GM19372 (cell line): ENCODE measurements at regions not wholly inside any gene's neighbourhood (a gene's known extent, or its start where the extent isn't known, plus 50 kb on each side); places are given as distances from the start of the nearest gene placed in this dataset.
"Not testable (repeated sequence)": the region's sequence is repeated elsewhere in the genome, so short reads cannot be mapped to it uniquely, and the experiment has no call there.

Experiments
- ATAC-seq: cut with Tn5 transposase; IDR thresholded peaks from one replicate; pipeline ENCODE4 v1.9.1; 2021; ENCODE audit warnings: mild to moderate bottlenecking, low read depth, moderate library complexity; ENCODE audit not compliant: unreplicated experiment

- no peak for ATAC-seq
Observed at GRCh38 chr13:56501750-56502149, 639.0 kb upstream of the PRR20A start.

GRCh38 chr13:56510836-56511235 lies 629.9 kb upstream of the PRR20A start:
- no peak for ATAC-seq

GRCh38 chr13:56512336-56512735 lies 628.4 kb upstream of the PRR20A start:
- not testable (repeated sequence) for ATAC-seq

- ATAC-seq, result no peak
Observed at GRCh38 chr13:56515441-56515840, 625.3 kb upstream of the PRR20A start.

GRCh38 chr13:56528040-56528790 lies 612.5 kb upstream of the PRR20A start:
- ATAC-seq, result no peak

- ATAC-seq, result no peak
Observed at GRCh38 chr13:56530096-56530495, 610.6 kb upstream of the PRR20A start.

GRCh38 chr13:56547921-56548320 lies 592.8 kb upstream of the PRR20A start:
- not testable (repeated sequence) for ATAC-seq

- no peak for ATAC-seq
Observed at GRCh38 chr13:56558698-56559320, 581.9 kb upstream of the PRR20A start.

- no peak for ATAC-seq
Observed at GRCh38 chr13:56561327-56561726, 579.4 kb upstream of the PRR20A start.

GRCh38 chr13:56563663-56564062 lies 577.1 kb upstream of the PRR20A start:
- ATAC-seq, result no peak

GRCh38 chr13:56586976-56587375 lies 553.7 kb upstream of the PRR20A start:
- ATAC-seq, result no peak

GRCh38 chr13:56615572-56615971 lies 525.1 kb upstream of the PRR20A start:
- no peak for ATAC-seq

GRCh38 chr13:56622840-56623239 lies 517.9 kb upstream of the PRR20A start:
- no peak for ATAC-seq

- ATAC-seq, result not testable (repeated sequence)
Observed at GRCh38 chr13:56628886-56629285, 511.8 kb upstream of the PRR20A start.

GRCh38 chr13:56631060-56631459 lies 509.7 kb upstream of the PRR20A start:
- ATAC-seq, result not testable (repeated sequence)

- ATAC-seq, result no peak
Observed at GRCh38 chr13:56653043-56653442, 487.7 kb upstream of the PRR20A start.

GRCh38 chr13:56659041-56659471 lies 481.7 kb upstream of the PRR20A start:
- ATAC-seq, result no peak

GRCh38 chr13:56670563-56670962 lies 470.2 kb upstream of the PRR20A start:
- no peak for ATAC-seq

GRCh38 chr13:56681404-56681803 lies 459.3 kb upstream of the PRR20A start:
- ATAC-seq, result no peak

- ATAC-seq, result no peak
Observed at GRCh38 chr13:56687131-56687530, 453.6 kb upstream of the PRR20A start.

- no peak for ATAC-seq
Observed at GRCh38 chr13:56697011-56697410, 443.7 kb upstream of the PRR20A start.

- ATAC-seq, result no peak
Observed at GRCh38 chr13:56700324-56700723, 440.4 kb upstream of the PRR20A start.
